ENCODE measurements at regions not wholly inside any gene's neighbourhood (a gene's known extent, or its start where the extent isn't known, plus 50 kb on each side); places are given as distances from the start of the nearest gene placed in this dataset.

- dilution Hi-C loops (cut with MboI; ENCODE audit: extremely low pct_ligation_motif_present, low sequenced_read_pairs) (no loop called here), intact Hi-C loops (cut with micrococcal nuclease) (no loop called here)
- Histone ChIP-seq H3K27me3 (ENCODE audit: control insufficient read depth in 2 of 2, insufficient read depth in 2 of 2, low read length in 2 of 2) (no peaks in the 10 kb centered on the region), H3K9me3 (replicated peaks; ENCODE audit: control insufficient read depth, insufficient read depth, low read length) (no peaks in the 10 kb centered on the region), H3K36me3 (ENCODE audit: control insufficient read depth in 2 of 2, extremely low read depth in 1 of 2, insufficient read depth in 2 of 2, low read length in 2 of 2) (no peaks in the 10 kb centered on the region), H3K27ac (ENCODE audit: insufficient read depth, low read depth, low read length) (no peak overlapping the region), H3K4me2 (ENCODE audit: insufficient read depth, low read length) (no peak overlapping the region), H3K79me2 (ENCODE audit: control insufficient read depth, insufficient read depth, low read length) (no peaks in the 10 kb centered on the region), H2AFZ (ENCODE audit: low read depth, low read length) (no peak overlapping the region), H3K4me3 (replicated peaks in 1 of 3; ENCODE audit: insufficient read depth in 1 of 3, low read depth in 1 of 3, low read length in 3 of 3) (no peak overlapping the region), H4K20me1 (replicated peaks; ENCODE audit: control insufficient read depth, extremely low read depth, insufficient read depth, low read length) (no peaks in the 10 kb centered on the region), H3K9ac (replicated peaks; ENCODE audit: extremely low read depth, insufficient read depth, low read length) (no peak overlapping the region), H3K4me1 (ENCODE audit: control insufficient read depth, extremely low read depth, insufficient read depth, low read length) (no peaks in the 10 kb centered on the region), H3K9me1 (replicated peaks; ENCODE audit: control insufficient read depth, extremely low read depth, insufficient read depth, low read length) (no peaks in the 10 kb centered on the region)
- ChIA-PET POLR2A (no interaction called here), CTCF (no interaction called here)
- no peak for FAIRE-seq
- no peak for DNase-seq (ENCODE audit: low read depth, low spot score)
- no peak for TF ChIP-seq FOS (IDR thresholded peaks at IDR 0.05; ENCODE audit: borderline replicate concordance, insufficient read depth, low read length)
- no TSS peak for BruUV-seq (replicated peaks)
Observed at GRCh38 chr6:6524951-6525350, 63.6 kb upstream of the LY86 start.

DNA sequence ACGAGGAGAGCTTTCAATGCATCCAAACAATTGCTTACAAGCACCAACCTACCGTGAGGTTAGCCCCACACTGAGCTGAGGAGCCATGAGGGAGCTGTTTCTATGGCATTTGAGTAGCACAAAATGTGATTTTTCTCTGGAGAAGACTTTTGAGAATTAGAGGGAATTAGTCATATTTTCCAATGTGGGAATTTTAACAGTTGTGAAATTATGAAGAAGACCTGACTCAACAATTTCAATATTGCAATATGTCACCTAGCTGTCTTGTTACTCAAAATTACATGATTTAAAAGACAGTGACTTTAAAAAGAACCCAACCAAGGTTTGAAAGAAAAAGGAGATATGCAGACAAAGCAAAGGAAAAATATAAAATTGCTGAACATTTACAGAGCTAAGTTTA lies 62.6 kb upstream of the LY86 start:
- FAIRE-seq = no peak
- intact Hi-C loops (cut with micrococcal nuclease) = no loop called here

More for the DNA sequence above, 62.6 kb upstream of the LY86 start:
- Histone ChIP-seq H3K4me2 (ENCODE audit: insufficient read depth, low read length) (no peak overlapping the region), H2AFZ (ENCODE audit: low read depth, low read length) (no peak overlapping the region), H3K36me3 (ENCODE audit: control insufficient read depth in 2 of 2, extremely low read depth in 1 of 2, insufficient read depth in 2 of 2, low read length in 2 of 2) (no peaks in the 10 kb centered on the region), H3K9ac (replicated peaks; ENCODE audit: extremely low read depth, insufficient read depth, low read length) (no peak overlapping the region), H4K20me1 (replicated peaks; ENCODE audit: control insufficient read depth, extremely low read depth, insufficient read depth, low read length) (no peaks in the 10 kb centered on the region), H3K27ac (ENCODE audit: insufficient read depth, low read depth, low read length) (no peak overlapping the region), H3K27me3 (ENCODE audit: control insufficient read depth in 2 of 2, insufficient read depth in 2 of 2, low read length in 2 of 2) (no peaks in the 10 kb centered on the region), H3K4me3 (replicated peaks in 1 of 3; ENCODE audit: insufficient read depth in 1 of 3, low read depth in 1 of 3, low read length in 3 of 3) (no peak overlapping the region), H3K9me1 (replicated peaks; ENCODE audit: control insufficient read depth, extremely low read depth, insufficient read depth, low read length) (no peaks in the 10 kb centered on the region), H3K9me3 (replicated peaks; ENCODE audit: control insufficient read depth, insufficient read depth, low read length) (no peaks in the 10 kb centered on the region), H3K79me2 (ENCODE audit: control insufficient read depth, insufficient read depth, low read length) (no peaks in the 10 kb centered on the region), H3K4me1 (ENCODE audit: control insufficient read depth, extremely low read depth, insufficient read depth, low read length) (no peaks in the 10 kb centered on the region)
- no peak for DNase-seq (ENCODE audit: low read depth, low spot score)
- POLR2A ChIA-PET = no interaction called here
- CTCF ChIA-PET = no interaction called here
- no peak for TF ChIP-seq FOS (IDR thresholded peaks at IDR 0.05; ENCODE audit: borderline replicate concordance, insufficient read depth, low read length)
- TF ChIP-seq JUN (IDR thresholded peaks at IDR 0.05; ENCODE audit: borderline replicate concordance, insufficient read depth, insufficient read length, low read depth) = no peak
- TF ChIP-seq POLR2A (IDR thresholded peaks at IDR 0.05; ENCODE audit: low read depth, low read length) = no peak
- dilution Hi-C loops (cut with MboI; ENCODE audit: extremely low pct_ligation_motif_present, low sequenced_read_pairs) = no loop called here
- BruUV-seq (replicated peaks) = no TSS peak

Measured in endothelial cell of umbilical vein (primary cell).